NCI-H1092 treated with DMSO at 0.1 percent for 48 hours (cell line): ENCODE measurements at regions not wholly inside any gene's neighbourhood (a gene's known extent, or its start where the extent isn't known, plus 50 kb on each side); places are given as distances from the start of the nearest gene placed in this dataset.
"Not testable (repeated sequence)": the region's sequence is repeated elsewhere in the genome, so short reads cannot be mapped to it uniquely, and the experiment has no call there.

Experiments
- DNase-seq: peaks from one replicate; lab custom pipeline; 2025; lab: John Stamatoyannopoulos, UW

GRCh38 chr6:15121443-15121842, 124.4 kb upstream of the JARID2 start:
- DNase-seq = no peak

- DNase-seq = no peak
These were observed 123.8 kb upstream of the JARID2 start for GRCh38 chr6:15121977-15122550.

GRCh38 chr6:15129887-15130286, 116.0 kb upstream of the JARID2 start:
- DNase-seq = no peak

- no peak for DNase-seq
These were observed 114.6 kb upstream of the JARID2 start for GRCh38 chr6:15131234-15131633.

- DNase-seq = no peak
These were observed 114.2 kb upstream of the JARID2 start for GRCh38 chr6:15131651-15132061.

GRCh38 chr6:15132167-15132566, 113.7 kb upstream of the JARID2 start:
- DNase-seq = no peak

GRCh38 chr6:15132854-15133670, 112.8 kb upstream of the JARID2 start:
- no peak for DNase-seq

- DNase-seq = no peak
These were observed 108.8 kb upstream of the JARID2 start for GRCh38 chr6:15137086-15137485.

- DNase-seq = no peak
These were observed 102.8 kb upstream of the JARID2 start for GRCh38 chr6:15143086-15143485.

GRCh38 chr6:15143540-15143939, 102.3 kb upstream of the JARID2 start:
- DNase-seq = no peak

GRCh38 chr6:15145821-15146220, 100.0 kb upstream of the JARID2 start:
- DNase-seq = no peak

- DNase-seq = no peak
These were observed 98.0 kb upstream of the JARID2 start for GRCh38 chr6:15147827-15148226.

GRCh38 chr6:15148356-15148946, 97.4 kb upstream of the JARID2 start:
- no peak for DNase-seq

GRCh38 chr6:15150207-15150606, 95.7 kb upstream of the JARID2 start:
- DNase-seq = no peak

GRCh38 chr6:15152700-15153099, 93.2 kb upstream of the JARID2 start:
- no peak for DNase-seq

- no peak for DNase-seq
These were observed 92.7 kb upstream of the JARID2 start for GRCh38 chr6:15153191-15153590.

- no peak for DNase-seq
These were observed 88.4 kb upstream of the JARID2 start for GRCh38 chr6:15157479-15157878.

- no peak for DNase-seq
These were observed 86.8 kb upstream of the JARID2 start for GRCh38 chr6:15158821-15159619.

- no peak for DNase-seq
These were observed 85.1 kb upstream of the JARID2 start for GRCh38 chr6:15160812-15161211.

GRCh38 chr6:15164855-15165254, 81.0 kb upstream of the JARID2 start:
- DNase-seq = not testable (repeated sequence)

- DNase-seq = no peak
These were observed 79.7 kb upstream of the JARID2 start for GRCh38 chr6:15166121-15166520.

GRCh38 chr6:15170126-15170525, 75.7 kb upstream of the JARID2 start:
- DNase-seq = no peak

GRCh38 chr6:15171026-15171425, 74.8 kb upstream of the JARID2 start:
- no peak for DNase-seq
